Brain pericyte (primary cell): ENCODE measurements at regions not wholly inside any gene's neighbourhood (a gene's known extent, or its start where the extent isn't known, plus 50 kb on each side); places are given as distances from the start of the nearest gene placed in this dataset.
A peak's percentile ranks its signal among the peaks of the same experiment; 100 is the strongest.
"Not testable (repeated sequence)": the region's sequence is repeated elsewhere in the genome, so short reads cannot be mapped to it uniquely, and the experiment has no call there.

Experiments used
- DNase-seq: peaks from one replicate; pipeline ENCODE4 v3.0.0-alpha.2; 2012; ENCODE audit warnings: low read depth, low spot score

- not testable (repeated sequence) for DNase-seq
These were observed 68.6 kb upstream of the HES1 start for GRCh38 chr3:194067327-194067726.

GRCh38 chr3:194067949-194068362 is 68.0 kb upstream of the HES1 start:
- no peak for DNase-seq

- DNase-seq = no peak
These were observed 66.3 kb upstream of the HES1 start for GRCh38 chr3:194069421-194070219.

- DNase-seq = no peak
These were observed 65.7 kb upstream of the HES1 start for GRCh38 chr3:194070220-194070633.

- DNase-seq = peak; percentile 80
These were observed 65.1 kb upstream of the HES1 start for GRCh38 chr3:194070634-194071409.

GRCh38 chr3:194072097-194072428 is 63.9 kb upstream of the HES1 start:
- no peak for DNase-seq

GRCh38 chr3:194072691-194073279 is 63.2 kb upstream of the HES1 start:
- DNase-seq = no peak

GRCh38 chr3:194073926-194074325 is 62.0 kb upstream of the HES1 start:
- no peak for DNase-seq

- no peak for DNase-seq
These were observed 60.8 kb upstream of the HES1 start for GRCh38 chr3:194075088-194075615.

GRCh38 chr3:194075802-194076460 is 60.0 kb upstream of the HES1 start:
- DNase-seq = no peak

GRCh38 chr3:194076475-194076874 is 59.5 kb upstream of the HES1 start:
- no peak for DNase-seq

GRCh38 chr3:194077602-194078001 is 58.3 kb upstream of the HES1 start:
- no peak for DNase-seq

- DNase-seq = no peak
These were observed 57.7 kb upstream of the HES1 start for GRCh38 chr3:194078045-194078821.

GRCh38 chr3:194079702-194080172 is 56.2 kb upstream of the HES1 start:
- no peak for DNase-seq

- no peak for DNase-seq
These were observed 55.5 kb upstream of the HES1 start for GRCh38 chr3:194080436-194080835.

GRCh38 chr3:194080913-194081800 is 54.8 kb upstream of the HES1 start:
- no peak for DNase-seq

GRCh38 chr3:194081826-194082225 is 54.1 kb upstream of the HES1 start:
- DNase-seq = no peak

- DNase-seq = no peak
These were observed 53.0 kb upstream of the HES1 start for GRCh38 chr3:194082743-194083636.
